Progenitor cell of endocrine pancreas (in vitro differentiated cells): ENCODE measurements at regions not wholly inside any gene's neighbourhood (a gene's known extent, or its start where the extent isn't known, plus 50 kb on each side); places are given as distances from the start of the nearest gene placed in this dataset.

Source experiments
- DNase-seq: peaks from one replicate; pipeline ENCODE4 v3.0.0; 2021; ENCODE audit warnings: low spot score; ENCODE audit not compliant: unreplicated experiment
- H3K27ac Mint-ChIP-seq: 2 replicates; pipeline ENCODE4 v1.8.0; 2021; ENCODE audit warnings: mild to moderate bottlenecking, moderate library complexity, mixed read lengths
- H3K27me3 Mint-ChIP-seq: 2 replicates; pipeline ENCODE4 v1.8.0; 2021; ENCODE audit warnings: mixed read lengths
- H3K36me3 Mint-ChIP-seq: 2 replicates; pipeline ENCODE4 v1.8.0; 2022; ENCODE audit warnings: mixed read lengths; ENCODE audit not compliant: insufficient read depth
- H3K4me1 Mint-ChIP-seq: 2 replicates; pipeline ENCODE4 v1.8.0; 2021; ENCODE audit warnings: low read depth, mixed read lengths
- H3K4me3 Mint-ChIP-seq: 2 replicates; pipeline ENCODE4 v1.8.0; 2021; ENCODE audit warnings: low read depth, mild to moderate bottlenecking, moderate library complexity, mixed read lengths
- H3K9me3 Mint-ChIP-seq: 2 replicates; pipeline ENCODE4 v1.8.0; 2021; ENCODE audit warnings: low read depth, mixed read lengths
- TF ChIP-seq, protein P1 (sequence below): fragments of 200-600 bp; sonication (generic); IDR thresholded peaks from one replicate; pipeline ENCODE4 v1.5.0; 2021; ENCODE audit warnings: antibody characterized with exemption, mild to moderate bottlenecking; ENCODE audit not compliant: unreplicated experiment

DNA sequence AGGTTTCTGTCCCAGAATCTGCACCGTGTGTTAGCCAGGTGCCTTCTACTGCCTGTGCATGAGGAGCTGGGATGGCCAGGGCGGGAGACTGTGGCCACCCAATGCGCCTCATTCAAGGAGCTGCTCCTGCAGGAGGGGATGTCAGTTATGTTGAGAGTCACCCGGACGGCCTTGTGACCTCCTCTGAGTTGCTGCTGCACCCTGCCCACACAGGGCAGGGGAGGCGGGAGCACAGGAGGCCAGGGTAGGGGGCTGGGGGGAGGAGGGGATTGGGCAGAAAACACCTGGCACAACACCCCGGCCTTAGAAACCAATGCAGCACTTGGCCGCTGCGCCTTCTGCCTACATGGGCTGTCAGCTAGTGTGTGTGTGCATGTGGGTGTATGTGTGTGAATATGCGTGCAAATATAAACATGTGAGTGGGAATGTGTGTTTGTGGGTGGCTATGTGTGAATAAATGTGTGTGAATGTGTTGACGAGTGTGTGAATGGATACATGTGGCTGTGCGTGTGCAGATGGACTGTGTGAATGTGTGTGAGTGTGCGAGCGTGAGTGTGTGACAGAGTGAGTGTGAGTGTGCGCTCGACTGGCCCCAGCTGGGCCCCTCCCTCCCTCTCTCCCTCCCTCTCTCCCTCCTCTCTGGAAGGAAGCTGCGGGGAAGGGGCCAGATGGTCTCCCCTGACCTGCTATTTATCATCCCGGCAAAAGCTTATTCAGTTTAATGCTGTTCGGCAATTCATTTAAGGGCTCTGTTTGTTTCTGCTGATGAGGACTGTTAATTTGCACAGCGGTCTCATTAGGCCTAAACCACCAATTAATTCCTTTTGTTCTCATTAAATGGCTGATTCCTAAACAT, 106.9 kb downstream of the TLE3 start:
- no peak for DNase-seq
- H3K27ac Mint-ChIP-seq, result no peak overlapping the region
- TF ChIP-seq, protein P1, sequence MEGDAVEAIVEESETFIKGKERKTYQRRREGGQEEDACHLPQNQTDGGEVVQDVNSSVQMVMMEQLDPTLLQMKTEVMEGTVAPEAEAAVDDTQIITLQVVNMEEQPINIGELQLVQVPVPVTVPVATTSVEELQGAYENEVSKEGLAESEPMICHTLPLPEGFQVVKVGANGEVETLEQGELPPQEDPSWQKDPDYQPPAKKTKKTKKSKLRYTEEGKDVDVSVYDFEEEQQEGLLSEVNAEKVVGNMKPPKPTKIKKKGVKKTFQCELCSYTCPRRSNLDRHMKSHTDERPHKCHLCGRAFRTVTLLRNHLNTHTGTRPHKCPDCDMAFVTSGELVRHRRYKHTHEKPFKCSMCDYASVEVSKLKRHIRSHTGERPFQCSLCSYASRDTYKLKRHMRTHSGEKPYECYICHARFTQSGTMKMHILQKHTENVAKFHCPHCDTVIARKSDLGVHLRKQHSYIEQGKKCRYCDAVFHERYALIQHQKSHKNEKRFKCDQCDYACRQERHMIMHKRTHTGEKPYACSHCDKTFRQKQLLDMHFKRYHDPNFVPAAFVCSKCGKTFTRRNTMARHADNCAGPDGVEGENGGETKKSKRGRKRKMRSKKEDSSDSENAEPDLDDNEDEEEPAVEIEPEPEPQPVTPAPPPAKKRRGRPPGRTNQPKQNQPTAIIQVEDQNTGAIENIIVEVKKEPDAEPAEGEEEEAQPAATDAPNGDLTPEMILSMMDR, result no peak
- H3K4me1 Mint-ChIP-seq, result peaks cover 11% of the 10 kb centered on the region
- peaks cover 60% of the 10 kb centered on the region for H3K27me3 Mint-ChIP-seq
- H3K36me3 Mint-ChIP-seq, result no peaks in the 10 kb centered on the region
- no peaks in the 10 kb centered on the region for H3K9me3 Mint-ChIP-seq
- H3K4me3 Mint-ChIP-seq, result no peak overlapping the region

DNA sequence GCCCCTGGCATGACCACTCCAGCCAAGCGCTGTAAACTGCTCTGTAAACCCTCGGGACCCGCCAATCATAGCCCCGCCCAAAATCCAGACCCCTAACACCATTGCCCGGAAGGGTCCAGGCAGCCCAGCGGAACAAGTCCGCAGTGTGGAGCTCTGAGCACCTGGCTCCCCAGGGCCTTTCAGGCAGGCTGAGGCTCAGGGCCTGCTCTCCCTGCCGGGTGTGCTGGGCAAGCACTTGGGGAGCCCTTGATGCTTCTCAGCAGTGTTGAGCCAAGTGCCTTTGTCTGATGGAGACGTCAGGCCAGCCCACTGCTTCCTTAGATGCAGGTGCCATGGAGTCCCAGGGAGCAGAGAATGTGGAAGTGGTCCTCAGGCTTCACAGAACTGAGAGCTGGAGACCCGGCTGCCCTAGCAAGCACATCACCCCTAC, 106.2 kb downstream of the TLE3 start:
- H3K27me3 Mint-ChIP-seq, result peaks cover 63% of the 10 kb centered on the region
- no peak overlapping the region for H3K4me3 Mint-ChIP-seq
- H3K36me3 Mint-ChIP-seq, result no peaks in the 10 kb centered on the region
- no peak for DNase-seq
- H3K4me1 Mint-ChIP-seq, result peaks cover 17% of the 10 kb centered on the region
- H3K9me3 Mint-ChIP-seq, result no peaks in the 10 kb centered on the region
- TF ChIP-seq, protein P1, result no peak
- H3K27ac Mint-ChIP-seq, result no peak overlapping the region

- Mint-ChIP-seq H3K27ac (no peak overlapping the region), H3K4me3 (no peak overlapping the region), H3K4me1 (peaks cover 25% of the 10 kb centered on the region), H3K36me3 (no peaks in the 10 kb centered on the region), H3K9me3 (no peaks in the 10 kb centered on the region), H3K27me3 (peaks cover 63% of the 10 kb centered on the region)
- TF ChIP-seq, protein P1, result no peak
- no peak for DNase-seq
These were observed 105.4 kb downstream of the TLE3 start for GRCh38 chr15:69992348-69992747.

DNA sequence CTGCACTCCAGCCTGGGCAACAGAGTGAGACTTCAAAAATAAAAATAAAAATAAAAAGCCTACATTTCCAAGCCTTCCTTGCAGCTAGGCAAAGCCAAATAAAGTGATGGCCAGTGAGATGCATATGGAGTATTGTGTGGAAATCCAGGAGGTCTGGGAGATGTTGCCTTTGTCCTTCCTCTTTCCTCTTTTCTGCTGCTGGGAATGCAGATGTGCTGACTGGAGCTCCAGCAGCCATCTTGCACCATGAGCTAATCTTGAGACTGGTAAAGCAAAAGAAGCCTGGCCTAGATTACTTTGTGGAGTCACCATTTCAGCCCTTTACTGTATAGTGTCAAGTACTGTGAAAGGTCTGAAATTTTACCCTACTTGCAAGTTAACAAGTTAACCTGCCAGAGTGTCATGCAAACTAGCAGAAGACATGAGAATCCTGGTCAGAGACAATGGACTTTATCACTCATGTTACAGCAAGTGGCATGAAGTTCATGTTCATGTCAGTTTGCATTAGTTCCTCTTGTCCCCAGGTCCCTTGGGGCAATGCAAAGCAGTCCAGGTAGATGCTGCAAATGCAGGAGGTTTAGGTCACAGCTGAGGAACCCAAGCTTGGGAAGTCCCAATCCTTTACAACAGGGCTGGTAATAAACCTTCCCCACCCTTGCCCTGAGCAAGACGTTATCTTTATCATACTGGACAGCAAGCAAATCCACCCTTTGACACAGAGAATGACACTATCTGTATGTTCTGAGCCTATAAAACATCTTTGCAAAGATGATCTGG, 103.1 kb downstream of the TLE3 start:
- H3K4me1 Mint-ChIP-seq, result peaks cover 20% of the 10 kb centered on the region
- H3K36me3 Mint-ChIP-seq, result no peaks in the 10 kb centered on the region
- H3K27me3 Mint-ChIP-seq, result peaks cover 65% of the 10 kb centered on the region
- no peak overlapping the region for H3K4me3 Mint-ChIP-seq
- no peak for DNase-seq
- TF ChIP-seq, protein P1, result no peak
- H3K9me3 Mint-ChIP-seq, result no peaks in the 10 kb centered on the region
- H3K27ac Mint-ChIP-seq, result no peak overlapping the region

DNA sequence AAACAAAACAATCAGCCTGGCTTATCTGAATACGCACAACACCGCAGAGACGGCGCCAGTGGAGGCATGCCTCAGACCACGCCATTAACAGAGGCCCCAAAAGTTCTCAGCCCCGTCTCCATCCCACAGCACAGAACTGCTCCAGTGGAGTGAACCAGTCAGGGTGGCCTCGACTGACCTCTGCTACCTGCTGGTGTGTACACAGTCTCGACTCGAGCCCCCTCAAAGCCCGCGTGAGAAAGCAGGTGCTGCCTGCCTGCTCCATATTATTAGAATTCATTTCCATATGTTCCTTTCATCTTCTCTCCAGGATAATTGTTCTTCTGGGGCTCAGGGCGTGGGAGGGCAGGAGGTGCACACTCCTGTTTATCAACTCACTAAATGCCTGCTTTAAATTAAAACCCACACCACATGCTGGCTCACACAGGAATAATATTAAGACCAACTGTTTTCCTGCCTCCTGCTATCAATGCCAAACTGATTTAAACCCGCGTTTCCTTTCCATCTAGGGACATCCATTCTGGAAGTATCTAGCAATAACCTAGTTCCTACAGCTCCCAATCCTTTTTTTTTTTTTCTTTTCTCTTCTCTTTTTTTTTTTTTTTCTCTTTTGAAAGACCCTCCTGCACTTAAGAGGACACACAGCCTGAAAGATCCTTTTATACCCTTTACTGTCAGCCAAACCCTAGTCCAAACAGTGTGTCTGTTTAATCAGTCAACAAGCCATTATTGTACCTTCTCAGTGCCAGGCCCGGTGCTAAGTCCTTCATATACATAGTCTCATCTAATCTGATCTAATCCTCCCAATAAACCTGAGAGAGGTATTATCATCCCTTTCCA, 101.2 kb downstream of the TLE3 start:
- H3K4me1 Mint-ChIP-seq, result peaks cover 17% of the 10 kb centered on the region
- no peaks in the 10 kb centered on the region for H3K36me3 Mint-ChIP-seq
- H3K27ac Mint-ChIP-seq, result no peak overlapping the region

More for the DNA sequence above, 101.2 kb downstream of the TLE3 start:
- H3K9me3 Mint-ChIP-seq, result no peaks in the 10 kb centered on the region
- no peak overlapping the region for H3K4me3 Mint-ChIP-seq
- peaks cover 71% of the 10 kb centered on the region for H3K27me3 Mint-ChIP-seq
- TF ChIP-seq, protein P1, result no peak
- no peak for DNase-seq
